IgD-negative memory B cell (primary cell): ENCODE measurements at regions not wholly inside any gene's neighbourhood (a gene's known extent, or its start where the extent isn't known, plus 50 kb on each side); places are given as distances from the start of the nearest gene placed in this dataset.
A peak's percentile ranks its signal among the peaks of the same experiment; 100 is the strongest.

ENCODE experiments used
- H3K27ac Mint-ChIP-seq, 3 donors: one replicate each; pipeline ENCODE4 v1.8.0; 2020 to 2022; ENCODE audit warnings: mild to moderate bottlenecking in 3 of 3, mixed read lengths in 3 of 3, moderate library complexity in 1 of 3
- H3K27me3 Mint-ChIP-seq: one replicate; pipeline ENCODE4 v1.8.0; 2021; ENCODE audit warnings: mixed read lengths
- H3K36me3 Mint-ChIP-seq: one replicate; pipeline ENCODE4 v1.8.0; 2020; ENCODE audit warnings: mild to moderate bottlenecking, mixed read lengths
- H3K4me1 Mint-ChIP-seq, 3 donors: one replicate each; pipeline ENCODE4 v1.8.0; 2020 to 2022; ENCODE audit warnings: mixed read lengths in 3 of 3, mild to moderate bottlenecking in 1 of 3
- H3K4me3 Mint-ChIP-seq, 4 donors: one replicate each; pipeline ENCODE4 v1.8.0; 2020 to 2022; ENCODE audit warnings: mild to moderate bottlenecking in 4 of 4, mixed read lengths in 4 of 4, moderate library complexity in 3 of 4
- H3K9me3 Mint-ChIP-seq, 3 donors: one replicate each; pipeline ENCODE4 v1.8.0; 2020 to 2021; ENCODE audit warnings: mixed read lengths in 3 of 3, mild to moderate bottlenecking in 1 of 3

GRCh38 chr7:106196460-106197021 is 84.4 kb upstream of the SYPL1 start:
- no peaks in the 10 kb centered on the region for H3K9me3 Mint-ChIP-seq
- H3K36me3 Mint-ChIP-seq = peaks cover 2% of the 10 kb centered on the region
- no peak overlapping the region for H3K27ac Mint-ChIP-seq
- H3K4me3 Mint-ChIP-seq = no peak overlapping the region
- no peaks in the 10 kb centered on the region for H3K4me1 Mint-ChIP-seq
- peaks cover 5% of the 10 kb centered on the region for H3K27me3 Mint-ChIP-seq

DNA sequence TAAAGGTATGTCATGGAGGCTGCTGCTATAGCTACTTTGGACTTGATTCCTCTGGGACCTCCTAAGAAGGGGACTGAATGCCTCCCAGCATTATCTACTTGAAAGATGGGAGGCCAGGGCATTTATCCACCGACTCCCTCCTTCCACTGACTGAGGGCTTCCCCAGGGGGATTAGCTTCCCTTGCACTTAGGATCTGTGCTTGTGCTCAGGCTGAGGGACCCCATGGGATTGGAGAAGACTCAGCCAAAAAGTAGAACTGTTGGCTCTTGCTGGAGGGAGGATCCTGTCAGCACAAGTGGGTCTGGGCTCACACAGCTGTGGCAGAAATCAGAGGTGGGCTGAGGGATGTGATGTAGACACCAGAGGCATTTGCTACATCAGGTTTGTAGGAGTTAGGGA is 81.5 kb upstream of the SYPL1 start:
- Mint-ChIP-seq H3K4me3 (no peak overlapping the region), H3K27ac (no peak overlapping the region), H3K9me3 (no peaks in the 10 kb centered on the region), H3K4me1 (no peaks in the 10 kb centered on the region), H3K36me3 (peaks cover 2% of the 10 kb centered on the region), H3K27me3 (peaks cover 5% of the 10 kb centered on the region)

DNA sequence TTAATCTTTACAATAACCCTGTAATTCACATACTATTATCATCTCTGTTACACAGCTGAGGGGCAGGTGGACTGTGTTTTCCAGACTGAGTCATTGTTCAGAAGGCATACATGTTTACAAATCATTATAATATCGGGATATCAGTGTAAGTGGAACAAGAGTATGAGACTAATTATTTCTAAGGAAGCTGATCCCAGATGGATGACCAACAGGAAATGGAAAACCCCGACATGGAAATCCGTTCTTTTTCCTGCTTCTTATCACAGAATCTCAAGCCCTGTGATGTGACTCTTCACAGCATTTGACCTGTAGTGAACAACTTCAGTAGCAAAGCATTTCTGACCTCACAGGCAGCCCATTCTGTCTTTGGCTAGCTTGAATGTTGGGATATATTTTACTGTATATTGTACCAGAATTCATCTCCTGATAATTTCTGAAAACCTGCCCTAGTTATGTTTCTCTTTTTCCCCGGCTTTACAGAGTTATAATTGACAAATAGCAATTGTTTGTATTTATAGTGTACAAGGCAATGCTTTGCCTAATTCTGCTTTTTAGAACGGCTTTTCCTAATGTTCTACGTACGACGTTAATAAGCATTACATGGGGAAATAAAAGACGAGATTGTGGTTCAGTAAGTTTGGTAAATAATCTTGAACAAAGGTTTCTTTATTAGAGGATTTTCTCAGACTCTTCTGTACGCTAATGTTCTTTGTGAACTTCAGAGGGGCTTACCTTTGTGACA is 78.6 kb upstream of the SYPL1 start:
- no peak overlapping the region for H3K4me3 Mint-ChIP-seq
- no peaks in the 10 kb centered on the region for H3K4me1 Mint-ChIP-seq
- H3K36me3 Mint-ChIP-seq = no peaks in the 10 kb centered on the region
- H3K27me3 Mint-ChIP-seq = peaks cover 9% of the 10 kb centered on the region
- no peaks in the 10 kb centered on the region for H3K9me3 Mint-ChIP-seq
- no peak overlapping the region for H3K27ac Mint-ChIP-seq

- H3K36me3 Mint-ChIP-seq = no peaks in the 10 kb centered on the region
- H3K9me3 Mint-ChIP-seq = no peaks in the 10 kb centered on the region
- H3K27me3 Mint-ChIP-seq = peaks cover 6% of the 10 kb centered on the region
- H3K4me3 Mint-ChIP-seq = no peak overlapping the region
- H3K27ac Mint-ChIP-seq = no peak overlapping the region
- no peaks in the 10 kb centered on the region for H3K4me1 Mint-ChIP-seq
Observed at GRCh38 chr7:106187613-106188350, 75.7 kb upstream of the SYPL1 start.

- Mint-ChIP-seq H3K4me3 (no peak overlapping the region), H3K9me3 (no peaks in the 10 kb centered on the region), H3K27me3 (peaks cover 5% of the 10 kb centered on the region), H3K36me3 (no peaks in the 10 kb centered on the region), H3K4me1 (no peaks in the 10 kb centered on the region), H3K27ac (no peak overlapping the region)
Observed at GRCh38 chr7:106185719-106186118, 73.6 kb upstream of the SYPL1 start.

DNA sequence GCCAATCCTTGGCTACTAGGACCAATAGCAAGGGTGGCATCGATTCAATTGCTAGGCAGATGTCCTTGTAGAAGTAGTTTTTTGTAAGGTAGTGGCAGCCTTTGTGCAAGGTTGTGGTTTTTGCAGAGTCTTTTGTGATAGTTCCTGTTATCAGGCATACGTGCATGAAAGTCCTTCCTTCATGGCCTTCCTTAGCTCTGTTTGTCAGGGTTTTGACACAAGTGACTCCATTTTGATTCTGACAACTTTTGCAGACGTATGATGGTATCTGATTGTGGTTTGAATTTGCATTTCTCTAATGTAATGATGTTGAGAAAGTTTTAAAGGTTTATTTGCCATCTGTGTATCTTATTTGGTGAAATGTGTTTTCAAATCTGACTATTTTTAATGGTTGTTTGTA is 71.8 kb upstream of the SYPL1 start:
- H3K4me1 Mint-ChIP-seq = peaks cover 0 to 2% (median 0%) of the 10 kb centered on the region in 3 donors
- H3K4me3 Mint-ChIP-seq = no peak overlapping the region
- no peaks in the 10 kb centered on the region for H3K36me3 Mint-ChIP-seq
- H3K27me3 Mint-ChIP-seq = peaks cover 5% of the 10 kb centered on the region
- no peak overlapping the region for H3K27ac Mint-ChIP-seq
- H3K9me3 Mint-ChIP-seq = no peaks in the 10 kb centered on the region

DNA sequence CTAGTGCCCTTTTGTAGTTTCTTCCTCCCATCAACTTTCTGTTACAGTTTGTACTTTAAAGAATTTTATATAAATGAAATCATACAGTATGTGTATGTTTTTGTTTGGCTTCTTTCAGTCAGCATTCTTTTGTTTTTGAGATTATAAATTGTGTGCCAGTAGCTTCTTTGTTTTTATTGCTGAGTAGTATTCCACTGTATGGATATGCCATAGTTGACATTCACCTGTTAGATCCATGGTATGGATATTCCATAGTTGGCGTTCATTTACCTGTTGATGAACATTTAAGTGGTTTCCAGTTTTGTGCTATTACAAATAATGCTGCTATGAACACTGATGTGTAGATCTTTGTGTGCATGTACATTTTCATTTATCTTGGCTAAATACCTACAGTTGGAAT is 70.8 kb upstream of the SYPL1 start:
- Mint-ChIP-seq H3K27me3 (no peaks in the 10 kb centered on the region), H3K36me3 (no peaks in the 10 kb centered on the region), H3K9me3 (no peaks in the 10 kb centered on the region), H3K27ac (no peak overlapping the region), H3K4me3 (no peak overlapping the region), H3K4me1 (peaks cover 0 to 2% (median 0%) of the 10 kb centered on the region in 3 donors)

- H3K36me3 Mint-ChIP-seq = no peaks in the 10 kb centered on the region
- H3K27me3 Mint-ChIP-seq = no peaks in the 10 kb centered on the region
- H3K9me3 Mint-ChIP-seq = no peaks in the 10 kb centered on the region
- H3K27ac Mint-ChIP-seq = no peak overlapping the region
- H3K4me1 Mint-ChIP-seq = peaks cover 0 to 3% (median 2%) of the 10 kb centered on the region in 3 donors
- no peak overlapping the region for H3K4me3 Mint-ChIP-seq
Observed at GRCh38 chr7:106181658-106182265, 69.7 kb upstream of the SYPL1 start.

GRCh38 chr7:106180721-106181120 is 68.6 kb upstream of the SYPL1 start:
- no peaks in the 10 kb centered on the region for H3K36me3 Mint-ChIP-seq
- H3K27me3 Mint-ChIP-seq = peaks cover 7% of the 10 kb centered on the region
- H3K4me3 Mint-ChIP-seq = no peak overlapping the region
- H3K9me3 Mint-ChIP-seq = no peaks in the 10 kb centered on the region
- peaks cover 0 to 3% (median 2%) of the 10 kb centered on the region in 3 donors for H3K4me1 Mint-ChIP-seq
- H3K27ac Mint-ChIP-seq = no peak overlapping the region

- Mint-ChIP-seq H3K36me3 (no peaks in the 10 kb centered on the region), H3K27me3 (peaks cover 8% of the 10 kb centered on the region), H3K4me3 (no peak overlapping the region), H3K27ac (no peak overlapping the region), H3K4me1 (peaks cover 0 to 3% (median 2%) of the 10 kb centered on the region in 3 donors), H3K9me3 (no peaks in the 10 kb centered on the region)
Observed at GRCh38 chr7:106179256-106179655, 67.1 kb upstream of the SYPL1 start.

- H3K9me3 Mint-ChIP-seq = no peaks in the 10 kb centered on the region
- no peak overlapping the region for H3K27ac Mint-ChIP-seq
- peaks cover 8% of the 10 kb centered on the region for H3K27me3 Mint-ChIP-seq
- H3K36me3 Mint-ChIP-seq = no peaks in the 10 kb centered on the region
- H3K4me3 Mint-ChIP-seq = no peak overlapping the region
- peaks cover 0 to 3% (median 2%) of the 10 kb centered on the region in 3 donors for H3K4me1 Mint-ChIP-seq
Observed at GRCh38 chr7:106178593-106179134, 66.6 kb upstream of the SYPL1 start.

DNA sequence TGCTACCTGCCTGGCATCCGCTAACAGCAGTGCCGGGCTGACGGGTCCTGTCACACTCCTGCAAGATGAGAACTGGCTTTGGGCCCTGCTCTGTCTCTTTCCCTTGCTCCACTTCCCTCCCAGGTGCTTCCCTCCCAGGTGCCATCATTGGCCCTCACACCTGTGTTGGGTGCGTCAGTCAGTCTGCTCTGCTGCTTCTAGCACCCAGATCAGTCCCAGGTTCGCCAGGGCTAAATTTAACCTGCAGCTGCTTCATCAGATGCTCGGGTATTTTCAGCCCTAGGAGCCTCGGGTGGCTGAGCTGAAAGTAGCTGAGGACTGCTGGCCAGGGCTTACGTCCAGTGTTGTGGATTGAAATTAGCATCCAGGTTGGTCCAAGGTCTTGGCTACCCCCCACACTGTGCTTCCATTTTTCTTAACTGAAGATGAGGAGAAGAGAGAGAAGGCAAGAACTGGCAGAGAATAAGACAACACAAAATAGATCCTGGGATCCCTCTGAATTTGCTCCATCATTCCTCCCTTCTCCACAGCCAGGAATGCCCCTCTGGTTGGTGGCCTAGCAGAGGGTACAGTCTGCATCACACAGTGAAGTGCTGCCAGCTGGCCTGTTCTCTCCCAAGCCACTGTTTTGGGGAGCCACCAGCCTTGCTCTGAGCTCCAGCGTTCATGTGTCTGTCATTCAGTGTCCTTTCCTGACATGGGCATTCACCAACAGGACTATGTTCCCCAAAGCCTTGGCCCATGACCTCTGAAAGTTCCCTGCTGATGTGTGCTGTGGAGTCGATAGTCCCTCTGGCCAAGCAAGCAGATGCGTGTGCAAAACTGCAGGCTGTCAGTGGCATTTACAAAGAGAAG is 65.9 kb upstream of the SYPL1 start:
- Mint-ChIP-seq H3K9me3 (no peaks in the 10 kb centered on the region), H3K36me3 (no peaks in the 10 kb centered on the region), H3K27me3 (peaks cover 8% of the 10 kb centered on the region), H3K4me3 (peak overlapping the region in 1 of 4 donors; percentile 56), H3K4me1 (peaks cover 0 to 3% (median 2%) of the 10 kb centered on the region in 3 donors), H3K27ac (no peak overlapping the region)

DNA sequence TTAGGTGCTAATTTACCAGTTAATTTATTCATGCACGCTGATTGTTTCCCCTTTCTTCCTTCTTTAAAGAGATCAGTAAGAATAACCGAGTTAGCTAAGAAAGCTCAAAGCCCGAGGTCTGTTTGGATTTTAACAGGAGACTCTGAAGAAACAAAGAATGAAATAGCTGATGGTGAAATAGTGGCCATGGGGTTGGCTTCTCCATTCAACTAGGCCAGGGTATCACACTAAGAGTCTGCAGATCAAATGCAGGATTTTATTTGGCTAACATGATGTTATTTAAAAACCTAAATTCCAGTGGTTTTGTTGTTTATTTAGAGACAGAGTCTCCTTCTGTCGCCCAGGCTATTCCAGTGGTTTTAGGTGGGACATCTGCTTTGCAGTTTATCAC is 65.2 kb upstream of the SYPL1 start:
- Mint-ChIP-seq H3K4me3 (no peak overlapping the region), H3K4me1 (peaks cover 0 to 3% (median 2%) of the 10 kb centered on the region in 3 donors), H3K27me3 (peaks cover 8% of the 10 kb centered on the region), H3K27ac (no peak overlapping the region), H3K36me3 (no peaks in the 10 kb centered on the region), H3K9me3 (no peaks in the 10 kb centered on the region)
